Esophagus squamous epithelium (tissue), 5 donors: ENCODE measurements at regions not wholly inside any gene's neighbourhood (a gene's known extent, or its start where the extent isn't known, plus 50 kb on each side); places are given as distances from the start of the nearest gene placed in this dataset.
"Not testable (repeated sequence)": the region's sequence is repeated elsewhere in the genome, so short reads cannot be mapped to it uniquely, and the experiment has no call there.

ENCODE experiments used
- DNase-seq: peaks from one replicate; lab custom pipeline; 2025; lab: John Stamatoyannopoulos, UW
- H3K27ac ChIP-seq, 4 donors: fragments of 200-600 bp; sonication (generic); one replicate each; pipeline ENCODE4 v1.5.1; 2016 to 2019; ENCODE audit warnings: mild to moderate bottlenecking in 1 of 4
- H3K27me3 ChIP-seq, 4 donors: fragments of 200-600 bp; sonication (generic); 1 replicate in 3 of 4; 2 replicates in 1 of 4; pipeline versions ENCODE4 v1.5.1 to v1.6.0; 2017 to 2021; ENCODE audit warnings: antibody characterized with exemption in 1 of 4
- H3K36me3 ChIP-seq, 3 donors: fragments of 200-600 bp; sonication (generic); one replicate each; pipeline ENCODE4 v1.5.1; 2016 to 2019
- H3K4me1 ChIP-seq, 3 donors: fragments of 200-600 bp; sonication (generic); one replicate each; pipeline ENCODE4 v1.5.1; 2017 to 2019
- H3K4me3 ChIP-seq, 4 donors: fragments of 200-600 bp; sonication (generic); 1 replicate in 3 of 4; 2 replicates in 1 of 4; pipeline ENCODE4 v1.5.1; 2016 to 2019; ENCODE audit warnings: mild to moderate bottlenecking in 2 of 4, moderate library complexity in 1 of 4
- H3K9me3 ChIP-seq, 3 donors: fragments of 200-600 bp; sonication (generic); one replicate each; pipeline ENCODE4 v1.5.1; 2016 to 2019
- POLR2A ChIP-seq, 4 donors: fragments of 450-650 bp; IDR thresholded peaks; one replicate each; pipeline ENCODE4 v1.6.1; 2017; ENCODE audit warnings: antibody characterized with exemption in 4 of 4, mild to moderate bottlenecking in 4 of 4, moderate library complexity in 3 of 4
- WGBS, 2 donors: methylation state at CpG; one replicate each; pipeline ENCODE4 v1.1.5; 2018; 5-methylcytosine and 5-hydroxymethylcytosine counted together
- intact Hi-C: fragments of 100-400 bp; cut with DNase I; formaldehyde crosslinking; loops from one replicate; pipeline ENCODE4 v1.15.0; 2022
- TF ChIP-seq, protein P1 (sequence below), 6 experiments: fragments of 450-650 bp in 4 of 6; fragments of 200-600 bp in 2 of 6; sonication (generic) in 2 of 6; IDR thresholded peaks; one replicate each; pipeline ENCODE4 v1.5.1; 2016 to 2019; ENCODE audit warnings: antibody characterized with exemption in 6 of 6, mild to moderate bottlenecking in 4 of 6, moderate library complexity in 4 of 6
- donor health status: DM: yes; HTN: yes; CAD: no.

DNA sequence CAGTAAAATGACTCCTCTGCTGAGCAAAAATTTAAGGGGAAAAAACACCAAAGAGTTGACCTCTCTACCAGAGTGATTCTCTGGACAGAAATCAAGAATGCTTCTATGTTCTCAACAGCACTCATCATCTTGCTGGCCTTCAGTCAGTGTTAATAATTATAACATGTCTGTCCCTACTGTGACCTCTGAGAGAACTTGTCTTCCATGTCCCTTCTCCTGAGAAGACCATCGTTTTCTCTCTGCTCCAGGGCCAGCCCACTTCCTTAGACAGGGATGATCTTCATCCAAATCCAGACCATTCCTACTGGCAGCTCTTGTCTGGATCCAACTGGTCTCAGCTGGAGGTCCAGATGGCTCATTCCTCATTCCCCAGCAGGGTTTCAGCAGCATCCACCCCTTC, 139.0 kb upstream of the NECTIN3 start:
- Histone ChIP-seq H3K4me1 (no peaks in the 10 kb centered on the region), H3K27ac (no peak overlapping the region), H3K27me3 (no peaks in the 10 kb centered on the region), H3K36me3 (no peaks in the 10 kb centered on the region), H3K9me3 (no peaks in the 10 kb centered on the region), H3K4me3 (no peak overlapping the region)
- intact Hi-C loops, result no loop called here
- WGBS, 2 donors, result 27 to 43% methylated on average over 1 of the region's 1 CpG
- TF ChIP-seq POLR2A (IDR thresholded peaks at IDR 0.05), result no peak
- TF ChIP-seq, protein P1, sequence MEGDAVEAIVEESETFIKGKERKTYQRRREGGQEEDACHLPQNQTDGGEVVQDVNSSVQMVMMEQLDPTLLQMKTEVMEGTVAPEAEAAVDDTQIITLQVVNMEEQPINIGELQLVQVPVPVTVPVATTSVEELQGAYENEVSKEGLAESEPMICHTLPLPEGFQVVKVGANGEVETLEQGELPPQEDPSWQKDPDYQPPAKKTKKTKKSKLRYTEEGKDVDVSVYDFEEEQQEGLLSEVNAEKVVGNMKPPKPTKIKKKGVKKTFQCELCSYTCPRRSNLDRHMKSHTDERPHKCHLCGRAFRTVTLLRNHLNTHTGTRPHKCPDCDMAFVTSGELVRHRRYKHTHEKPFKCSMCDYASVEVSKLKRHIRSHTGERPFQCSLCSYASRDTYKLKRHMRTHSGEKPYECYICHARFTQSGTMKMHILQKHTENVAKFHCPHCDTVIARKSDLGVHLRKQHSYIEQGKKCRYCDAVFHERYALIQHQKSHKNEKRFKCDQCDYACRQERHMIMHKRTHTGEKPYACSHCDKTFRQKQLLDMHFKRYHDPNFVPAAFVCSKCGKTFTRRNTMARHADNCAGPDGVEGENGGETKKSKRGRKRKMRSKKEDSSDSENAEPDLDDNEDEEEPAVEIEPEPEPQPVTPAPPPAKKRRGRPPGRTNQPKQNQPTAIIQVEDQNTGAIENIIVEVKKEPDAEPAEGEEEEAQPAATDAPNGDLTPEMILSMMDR (IDR thresholded peaks at IDR 0.05), result no peak
- DNase-seq, result no peak

DNA sequence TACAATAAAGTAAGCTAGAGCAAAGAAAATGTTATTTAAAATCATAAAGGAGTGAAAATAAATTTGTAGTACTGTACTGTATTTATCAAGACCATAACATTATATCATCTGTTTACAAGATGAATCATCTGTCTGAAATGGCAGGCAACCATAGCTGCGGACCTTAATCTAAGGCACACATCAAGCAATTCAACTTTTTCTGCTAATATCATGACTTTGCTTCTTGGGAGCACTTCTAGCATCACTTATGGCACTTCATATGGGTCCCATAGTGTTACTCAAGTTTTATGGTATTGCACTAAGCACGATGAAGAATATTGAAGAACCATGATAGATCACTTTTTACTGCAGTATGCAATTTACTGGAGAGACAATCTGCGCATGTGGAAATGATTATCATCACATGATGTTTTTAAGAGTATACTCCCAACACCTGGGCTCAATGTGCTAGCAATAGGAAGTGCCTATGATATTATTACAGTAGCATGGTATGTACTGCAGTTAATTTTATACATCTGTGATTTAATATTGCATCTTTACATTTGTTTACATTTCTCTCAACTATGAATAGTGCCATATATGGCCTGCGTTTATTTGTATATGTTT, 137.7 kb upstream of the NECTIN3 start:
- TF ChIP-seq POLR2A (IDR thresholded peaks at IDR 0.05), result no peak
- TF ChIP-seq, protein P1 (IDR thresholded peaks at IDR 0.05), result no peak
- no peaks in the 10 kb centered on the region for H3K36me3 ChIP-seq
- H3K4me1 ChIP-seq, result no peaks in the 10 kb centered on the region
- H3K9me3 ChIP-seq, result no peaks in the 10 kb centered on the region
- WGBS, 2 donors, result 66 to 68% methylated on average over 4 of the region's 4 CpGs
- no peaks in the 10 kb centered on the region for H3K27me3 ChIP-seq
- no peak for DNase-seq
- H3K4me3 ChIP-seq, result no peak overlapping the region
- no peak overlapping the region for H3K27ac ChIP-seq
- intact Hi-C loops, result no loop called here

DNA sequence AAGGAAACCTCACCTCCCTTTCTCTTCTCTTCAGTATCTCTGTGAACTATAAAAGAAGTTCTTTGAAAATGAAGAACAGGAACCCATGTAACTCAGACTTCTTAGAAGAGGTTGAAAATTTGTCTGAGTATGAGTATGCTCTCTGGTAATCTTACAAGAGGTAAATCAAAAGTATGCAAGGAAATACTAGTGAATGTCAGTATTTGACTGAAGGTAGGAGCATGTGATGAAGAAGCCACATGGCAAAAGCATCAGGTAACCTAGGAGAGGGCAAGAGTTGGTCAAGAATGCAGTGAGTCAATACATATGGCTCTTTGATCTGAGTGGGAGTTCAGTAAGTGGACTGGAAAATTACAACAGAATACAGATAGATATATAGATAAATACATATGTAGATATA, 133.0 kb upstream of the NECTIN3 start:
- intact Hi-C loops, result no loop called here
- no peaks in the 10 kb centered on the region for H3K9me3 ChIP-seq

DNA sequence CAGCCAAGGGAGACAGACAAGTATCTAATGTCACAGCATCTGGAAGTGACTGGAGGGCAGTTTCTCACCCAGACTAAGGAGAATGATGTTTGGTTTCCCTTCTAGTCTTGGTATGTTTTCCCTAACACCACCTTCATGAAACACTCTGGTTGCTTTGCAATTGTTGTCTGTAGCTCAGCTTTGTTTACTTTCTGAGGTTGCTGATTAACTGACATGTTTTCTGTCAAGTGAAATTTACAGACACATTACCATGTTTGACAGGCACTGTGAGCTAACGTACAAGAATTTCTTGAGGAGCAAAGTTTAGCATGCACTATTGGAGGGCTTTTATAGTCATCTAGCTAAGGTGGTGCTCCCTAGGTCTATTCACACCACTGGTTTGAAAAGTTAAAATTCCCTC, 131.6 kb upstream of the NECTIN3 start:
- DNase-seq, result no peak
- Histone ChIP-seq H3K4me1 (no peaks in the 10 kb centered on the region), H3K9me3 (peaks cover 0 to 12% (median 3%) of the 10 kb centered on the region in 3 donors), H3K27me3 (no peaks in the 10 kb centered on the region), H3K4me3 (no peak overlapping the region), H3K27ac (no peak overlapping the region), H3K36me3 (no peaks in the 10 kb centered on the region)
- intact Hi-C loops, result no loop called here
- no peak for TF ChIP-seq POLR2A (IDR thresholded peaks at IDR 0.05)
- TF ChIP-seq, protein P1 (IDR thresholded peaks at IDR 0.05), result no peak
- WGBS, 2 donors, result 33 to 54% methylated on average over 1 of the region's 1 CpG

More for the DNA sequence above, 133.0 kb upstream of the NECTIN3 start:
- Histone ChIP-seq H3K27me3 (no peaks in the 10 kb centered on the region), H3K36me3 (no peaks in the 10 kb centered on the region), H3K4me1 (no peaks in the 10 kb centered on the region), H3K27ac (no peak overlapping the region), H3K4me3 (no peak overlapping the region)
- TF ChIP-seq, protein P1 (IDR thresholded peaks at IDR 0.05), result no peak
- no peak for TF ChIP-seq POLR2A (IDR thresholded peaks at IDR 0.05)
- no peak for DNase-seq

DNA sequence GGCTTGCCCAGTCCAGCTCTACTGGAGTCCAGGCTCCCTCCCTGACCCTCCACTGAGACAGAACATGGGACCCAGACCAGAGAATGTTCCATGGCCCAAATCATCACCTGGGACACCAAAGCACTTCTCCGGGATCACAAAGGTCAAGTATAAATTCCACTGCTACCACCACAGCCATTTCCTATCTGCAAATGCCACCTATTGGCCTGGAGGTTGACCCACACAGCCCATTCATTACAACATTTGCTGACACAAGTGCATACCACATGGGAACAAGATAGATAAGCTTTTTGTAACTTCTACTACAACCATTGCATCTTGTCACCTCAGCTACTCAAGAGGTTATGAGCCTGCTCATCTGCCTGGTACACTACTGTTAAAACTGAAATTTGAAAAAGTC, 126.8 kb upstream of the NECTIN3 start:
- H3K27me3 ChIP-seq, result no peaks in the 10 kb centered on the region
- H3K27ac ChIP-seq, result no peak overlapping the region
- H3K36me3 ChIP-seq, result no peaks in the 10 kb centered on the region
- no peaks in the 10 kb centered on the region for H3K4me1 ChIP-seq
- intact Hi-C loops, result no loop called here
- WGBS, 2 donors, result 75 to 100% methylated on average over 1 of the region's 1 CpG
- TF ChIP-seq POLR2A (IDR thresholded peaks at IDR 0.05), result no peak
- H3K9me3 ChIP-seq, result peaks cover 0 to 23% (median 12%) of the 10 kb centered on the region in 3 donors
- DNase-seq, result no peak
- H3K4me3 ChIP-seq, result no peak overlapping the region

DNA sequence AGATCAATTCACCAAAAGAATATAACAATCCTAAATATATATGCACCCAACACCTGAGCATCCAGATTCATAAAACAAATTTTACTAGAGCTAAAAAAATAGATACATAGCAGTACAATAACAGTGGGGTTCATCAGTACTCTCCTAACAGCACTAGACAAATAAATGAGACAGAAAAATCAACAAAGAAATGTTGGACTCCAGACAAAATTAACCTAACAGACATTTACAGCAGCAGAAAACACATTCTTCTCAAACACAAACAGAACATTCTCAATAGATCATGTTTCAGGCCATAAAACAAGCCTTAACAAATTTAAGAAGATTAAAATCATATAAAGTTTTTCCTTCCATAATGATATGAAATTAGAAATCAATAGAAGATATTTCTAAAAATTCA, 124.8 kb upstream of the NECTIN3 start:
- peaks cover 0 to 28% (median 14%) of the 10 kb centered on the region in 3 donors for H3K9me3 ChIP-seq
- H3K4me1 ChIP-seq, result no peaks in the 10 kb centered on the region
- no peaks in the 10 kb centered on the region for H3K27me3 ChIP-seq
- no peak for TF ChIP-seq POLR2A (IDR thresholded peaks at IDR 0.05)
- TF ChIP-seq, protein P1 (IDR thresholded peaks at IDR 0.05), result no peak
- no peak for DNase-seq
- H3K4me3 ChIP-seq, result no peak overlapping the region
- H3K36me3 ChIP-seq, result no peaks in the 10 kb centered on the region
- intact Hi-C loops, result no loop called here
- no peak overlapping the region for H3K27ac ChIP-seq

DNA sequence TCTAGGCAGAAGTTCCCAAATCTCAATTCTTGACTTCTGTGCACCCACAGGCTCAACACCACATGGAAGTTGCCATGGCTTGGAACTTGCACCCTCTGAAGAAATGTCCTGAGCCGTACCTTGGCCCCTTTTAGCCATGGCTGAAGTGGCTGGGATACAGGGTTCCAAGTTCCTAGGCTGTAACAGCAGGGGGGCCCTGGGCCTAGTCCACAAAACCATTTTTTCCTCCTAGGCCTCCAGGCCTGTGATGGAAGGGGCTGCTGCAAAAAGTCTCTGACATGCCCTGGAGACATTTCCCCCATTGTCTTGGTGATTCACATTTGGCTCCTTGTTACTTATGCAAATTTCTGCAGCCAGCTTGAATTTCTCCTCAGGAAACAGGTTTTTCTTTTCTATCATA, 122.4 kb upstream of the NECTIN3 start:
- intact Hi-C loops, H3K4me1 ChIP-seq, H3K36me3 ChIP-seq, H3K27ac ChIP-seq, H3K4me3 ChIP-seq, H3K27me3 ChIP-seq, DNase-seq: not testable (repeated sequence)
- 33 to 57% methylated on average over 1 of the region's 1 CpG for WGBS, 2 donors
- peaks cover 0 to 24% (median 14%) of the 10 kb centered on the region in 3 donors for H3K9me3 ChIP-seq
